IPS-18c (cell line): ENCODE measurements at regions not wholly inside any gene's neighbourhood (a gene's known extent, or its start where the extent isn't known, plus 50 kb on each side); places are given as distances from the start of the nearest gene placed in this dataset.
"Not testable (repeated sequence)": the region's sequence is repeated elsewhere in the genome, so short reads cannot be mapped to it uniquely, and the experiment has no call there.

Experiments used
- H3K4me3 ChIP-seq: 2 replicates; pipeline ENCODE4 v1.7.0; 2013; ENCODE audit warnings: low read depth, mild to moderate bottlenecking, low read length, moderate library complexity; ENCODE audit not compliant: insufficient read depth
- H3K9me3 ChIP-seq: one replicate; pipeline ENCODE4 v1.6.1; 2013; ENCODE audit warnings: mild to moderate bottlenecking, low read length, moderate library complexity; ENCODE audit not compliant: control insufficient read depth, insufficient read depth

GRCh38 chr3:177347611-177348010 is 150.3 kb upstream of the TBL1XR1 start:
- Histone ChIP-seq H3K4me3 (no peak overlapping the region), H3K9me3 (no peaks in the 10 kb centered on the region)

GRCh38 chr3:177348974-177349373 is 151.7 kb upstream of the TBL1XR1 start:
- H3K4me3 ChIP-seq: no peak overlapping the region
- H3K9me3 ChIP-seq: no peaks in the 10 kb centered on the region

GRCh38 chr3:177349384-177349783 is 152.1 kb upstream of the TBL1XR1 start:
- Histone ChIP-seq H3K9me3 (no peaks in the 10 kb centered on the region), H3K4me3 (no peak overlapping the region)

- Histone ChIP-seq H3K9me3 (no peaks in the 10 kb centered on the region), H3K4me3 (no peak overlapping the region)
Observed at GRCh38 chr3:177350121-177350520, 152.8 kb upstream of the TBL1XR1 start.

- Histone ChIP-seq H3K9me3 (no peaks in the 10 kb centered on the region), H3K4me3 (no peak overlapping the region)
Observed at GRCh38 chr3:177351206-177351605, 153.9 kb upstream of the TBL1XR1 start.

GRCh38 chr3:177351757-177352158 is 154.5 kb upstream of the TBL1XR1 start:
- no peaks in the 10 kb centered on the region for H3K9me3 ChIP-seq
- no peak overlapping the region for H3K4me3 ChIP-seq

GRCh38 chr3:177352424-177352823 is 155.1 kb upstream of the TBL1XR1 start:
- H3K4me3 ChIP-seq: no peak overlapping the region
- H3K9me3 ChIP-seq: no peaks in the 10 kb centered on the region

GRCh38 chr3:177353140-177353539 is 155.9 kb upstream of the TBL1XR1 start:
- Histone ChIP-seq H3K4me3 (no peak overlapping the region), H3K9me3 (no peaks in the 10 kb centered on the region)

GRCh38 chr3:177353879-177354278 is 156.6 kb upstream of the TBL1XR1 start:
- H3K4me3 ChIP-seq, H3K9me3 ChIP-seq: not testable (repeated sequence)

- Histone ChIP-seq H3K9me3 (no peaks in the 10 kb centered on the region), H3K4me3 (no peak overlapping the region)
Observed at GRCh38 chr3:177354466-177354865, 157.2 kb upstream of the TBL1XR1 start.

- no peak overlapping the region for H3K4me3 ChIP-seq
- H3K9me3 ChIP-seq: no peaks in the 10 kb centered on the region
Observed at GRCh38 chr3:177356113-177356512, 158.8 kb upstream of the TBL1XR1 start.

- Histone ChIP-seq H3K4me3 (no peak overlapping the region), H3K9me3 (no peaks in the 10 kb centered on the region)
Observed at GRCh38 chr3:177356952-177357351, 159.7 kb upstream of the TBL1XR1 start.

- Histone ChIP-seq H3K9me3 (no peaks in the 10 kb centered on the region), H3K4me3 (no peak overlapping the region)
Observed at GRCh38 chr3:177357352-177358090, 160.2 kb upstream of the TBL1XR1 start.

GRCh38 chr3:177358091-177358976 is 161.1 kb upstream of the TBL1XR1 start:
- no peaks in the 10 kb centered on the region for H3K9me3 ChIP-seq
- 0 out of 2 replicates have a peak overlapping the region, but pooled peaks have one; percentile 25 for H3K4me3 ChIP-seq

GRCh38 chr3:177358977-177359592 is 161.8 kb upstream of the TBL1XR1 start:
- H3K9me3 ChIP-seq: no peaks in the 10 kb centered on the region

GRCh38 chr3:177359593-177360357 is 162.5 kb upstream of the TBL1XR1 start:
- peak overlapping the region; percentile 42 for H3K4me3 ChIP-seq
- no peaks in the 10 kb centered on the region for H3K9me3 ChIP-seq

More at GRCh38 chr3:177358977-177359592, 161.8 kb upstream of the TBL1XR1 start:
- peak overlapping the region; percentile 42 for H3K4me3 ChIP-seq
